GM23338 (cell line): ENCODE measurements at regions not wholly inside any gene's neighbourhood (a gene's known extent, or its start where the extent isn't known, plus 50 kb on each side); places are given as distances from the start of the nearest gene placed in this dataset.

Experiments used
- CTCF ChIP-seq, 2 experiments: fragments of 200-600 bp in 1 of 2; sonication (generic) in 1 of 2; conservative IDR thresholded peaks; 2 replicates each; pipeline versions ENCODE4 v1.5.1 to v1.6.1; 2016 to 2017; ENCODE audit warnings: antibody characterized with exemption in 2 of 2, low read depth in 2 of 2, mild to moderate bottlenecking in 2 of 2, moderate library complexity in 1 of 2
- ETS1 ChIP-seq: IDR thresholded peaks from 2 replicates; pipeline ENCODE4 v1.6.1; 2016; ENCODE audit warnings: antibody characterized with exemption
- EZH2 ChIP-seq: fragments of 200-600 bp; sonication (generic); IDR thresholded peaks from one replicate; pipeline ENCODE4 v1.8.0; 2017; ENCODE audit warnings: antibody characterized with exemption, mild to moderate bottlenecking, low read depth; ENCODE audit not compliant: unreplicated experiment
- JUNB ChIP-seq: IDR thresholded peaks from one replicate; pipeline ENCODE4 v1.6.1; 2016; ENCODE audit warnings: antibody characterized with exemption; ENCODE audit not compliant: unreplicated experiment
- POLR2AphosphoS5 ChIP-seq: IDR thresholded peaks from 2 replicates; pipeline ENCODE4 v1.6.1; 2016; ENCODE audit warnings: antibody characterized with exemption, low read depth
- REST ChIP-seq: IDR thresholded peaks from one replicate; pipeline ENCODE4 v1.6.1; 2018; ENCODE audit warnings: antibody characterized with exemption; ENCODE audit not compliant: unreplicated experiment
- ZNF331 ChIP-seq: fragments of 250-450 bp; sonication (Bioruptor Pico); IDR thresholded peaks from 2 replicates; pipeline ENCODE4 v1.5.0; 2020; ENCODE audit warnings: low read depth, mild to moderate bottlenecking, moderate library complexity

- TF ChIP-seq CTCF (conservative IDR thresholded peaks at IDR 0.05; ENCODE audit: low read depth in 2 of 2): no peak
- TF ChIP-seq EZH2: no peak
- TF ChIP-seq ZNF331: no peak
- TF ChIP-seq REST: no peak
- no peak for TF ChIP-seq ETS1
- TF ChIP-seq POLR2AphosphoS5: no peak
- TF ChIP-seq JUNB: no peak
Observed at GRCh38 chr7:33829536-33829935, 75.8 kb upstream of the BMPER start.
